Panc1 (cell line): ENCODE measurements at regions not wholly inside any gene's neighbourhood (a gene's known extent, or its start where the extent isn't known, plus 50 kb on each side); places are given as distances from the start of the nearest gene placed in this dataset.

Experiments
- REST ChIP-seq, 2 experiments: IDR thresholded peaks; 2 replicates each; pipeline ENCODE4 v1.6.1; 2011 to 2012; ENCODE audit warnings: low read depth in 2 of 2, control low read depth in 1 of 2, low read length in 1 of 2, mild to moderate bottlenecking in 1 of 2, moderate library complexity in 1 of 2; ENCODE audit not compliant: insufficient read depth in 1 of 2
- TF ChIP-seq, protein P1 (sequence below): fragments of 450-650 bp; IDR thresholded peaks from 2 replicates; pipeline ENCODE4 v1.5.1; 2017; ENCODE audit warnings: mild to moderate bottlenecking

DNA sequence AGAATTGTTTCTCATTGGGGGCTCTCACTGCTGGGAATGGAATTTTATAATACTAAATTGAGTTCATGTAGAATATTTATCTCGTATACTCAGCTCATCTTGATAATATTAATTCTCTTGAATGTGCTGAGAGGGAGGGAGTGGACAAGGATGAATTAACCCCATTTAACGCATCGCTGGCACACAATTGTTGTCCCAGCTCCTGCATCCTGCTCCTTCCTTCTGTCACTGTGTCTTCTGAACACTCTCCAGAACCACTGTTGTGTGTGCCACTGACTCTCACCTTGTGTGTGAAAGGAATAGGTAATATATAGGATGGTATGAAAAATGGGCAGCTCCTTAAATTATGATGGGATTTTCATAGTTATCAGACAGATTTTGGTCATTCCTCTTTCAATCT, 267.3 kb downstream of the MTRR start:
- TF ChIP-seq, protein P1, sequence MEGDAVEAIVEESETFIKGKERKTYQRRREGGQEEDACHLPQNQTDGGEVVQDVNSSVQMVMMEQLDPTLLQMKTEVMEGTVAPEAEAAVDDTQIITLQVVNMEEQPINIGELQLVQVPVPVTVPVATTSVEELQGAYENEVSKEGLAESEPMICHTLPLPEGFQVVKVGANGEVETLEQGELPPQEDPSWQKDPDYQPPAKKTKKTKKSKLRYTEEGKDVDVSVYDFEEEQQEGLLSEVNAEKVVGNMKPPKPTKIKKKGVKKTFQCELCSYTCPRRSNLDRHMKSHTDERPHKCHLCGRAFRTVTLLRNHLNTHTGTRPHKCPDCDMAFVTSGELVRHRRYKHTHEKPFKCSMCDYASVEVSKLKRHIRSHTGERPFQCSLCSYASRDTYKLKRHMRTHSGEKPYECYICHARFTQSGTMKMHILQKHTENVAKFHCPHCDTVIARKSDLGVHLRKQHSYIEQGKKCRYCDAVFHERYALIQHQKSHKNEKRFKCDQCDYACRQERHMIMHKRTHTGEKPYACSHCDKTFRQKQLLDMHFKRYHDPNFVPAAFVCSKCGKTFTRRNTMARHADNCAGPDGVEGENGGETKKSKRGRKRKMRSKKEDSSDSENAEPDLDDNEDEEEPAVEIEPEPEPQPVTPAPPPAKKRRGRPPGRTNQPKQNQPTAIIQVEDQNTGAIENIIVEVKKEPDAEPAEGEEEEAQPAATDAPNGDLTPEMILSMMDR, result no peak
- no peak for TF ChIP-seq REST (IDR thresholded peaks at IDR 0.05; ENCODE audit: insufficient read depth in 1 of 2, low read depth in 2 of 2, low read length in 1 of 2)
